ENCODE measurements at regions not wholly inside any gene's neighbourhood (a gene's known extent, or its start where the extent isn't known, plus 50 kb on each side); places are given as distances from the start of the nearest gene placed in this dataset.

GRCh38 chr7:25771491-25771890, 380.5 kb upstream of the NFE2L3 start:
- intact Hi-C loops (cut with DNase I), result no loop called here
- DNase-seq (ENCODE audit: low spot score), result no peak

GRCh38 chr7:25772802-25773201, 379.2 kb upstream of the NFE2L3 start:
- intact Hi-C loops (cut with DNase I), result no loop called here
- DNase-seq (ENCODE audit: low spot score), result no peak

GRCh38 chr7:25774675-25775074, 377.3 kb upstream of the NFE2L3 start:
- intact Hi-C loops (cut with DNase I), result no loop called here
- no peak for DNase-seq (ENCODE audit: low spot score)

GRCh38 chr7:25775570-25775969, 376.4 kb upstream of the NFE2L3 start:
- intact Hi-C loops (cut with DNase I), result no loop called here
- DNase-seq (ENCODE audit: low spot score), result no peak

GRCh38 chr7:25775999-25776743, 375.8 kb upstream of the NFE2L3 start:
- intact Hi-C loops (cut with DNase I), result no loop called here
- DNase-seq (ENCODE audit: low spot score), result no peak

- intact Hi-C loops (cut with DNase I), result no loop called here
- no peak for DNase-seq (ENCODE audit: low spot score)
These were observed 375.3 kb upstream of the NFE2L3 start for GRCh38 chr7:25776744-25777123.

GRCh38 chr7:25777969-25778708, 373.9 kb upstream of the NFE2L3 start:
- intact Hi-C loops (cut with DNase I), result no loop called here
- DNase-seq (ENCODE audit: low spot score), result no peak

GRCh38 chr7:25779002-25779546, 372.9 kb upstream of the NFE2L3 start:
- DNase-seq (ENCODE audit: low spot score), result no peak
- intact Hi-C loops (cut with DNase I), result no loop called here

GRCh38 chr7:25780904-25781303, 371.1 kb upstream of the NFE2L3 start:
- intact Hi-C loops (cut with DNase I), result loop anchor here in 1 of 2 donors (10.0 kb wide), 1 partner anchor 64 kb away; no protein-coding TSS in a partner anchor
- DNase-seq (ENCODE audit: low spot score), result no peak

GRCh38 chr7:25781704-25782103, 370.3 kb upstream of the NFE2L3 start:
- intact Hi-C loops (cut with DNase I), result loop anchor here in 1 of 2 donors (10.0 kb wide), 1 partner anchor 63 kb away; no protein-coding TSS in a partner anchor
- no peak for DNase-seq (ENCODE audit: low spot score)

GRCh38 chr7:25786936-25787335, 365.1 kb upstream of the NFE2L3 start:
- DNase-seq (ENCODE audit: low spot score), result no peak
- intact Hi-C loops (cut with DNase I), result loop anchor here in 1 of 2 donors (10.0 kb wide), 1 partner anchor 58 kb away; no protein-coding TSS in a partner anchor

- no peak for DNase-seq (ENCODE audit: low spot score)
- intact Hi-C loops (cut with DNase I), result loop anchor here in 1 of 2 donors (10.0 kb wide), 1 partner anchor 57 kb away; no protein-coding TSS in a partner anchor
These were observed 364.7 kb upstream of the NFE2L3 start for GRCh38 chr7:25787336-25787735.

- intact Hi-C loops (cut with DNase I), result loop anchor here in 1 of 2 donors (10.0 kb wide), 1 partner anchor 56 kb away; no protein-coding TSS in a partner anchor
- DNase-seq (ENCODE audit: low spot score), result no peak
These were observed 363.6 kb upstream of the NFE2L3 start for GRCh38 chr7:25788371-25788770.

- intact Hi-C loops (cut with DNase I), result loop anchor here in 1 of 2 donors (10.0 kb wide), 1 partner anchor 56 kb away; no protein-coding TSS in a partner anchor
These were observed 362.9 kb upstream of the NFE2L3 start for GRCh38 chr7:25788961-25789620.

GRCh38 chr7:25789701-25790640, 362.0 kb upstream of the NFE2L3 start:
- intact Hi-C loops (cut with DNase I), result loop anchor here in 1 of 2 donors (10.0 kb wide), 1 partner anchor 55 kb away; no protein-coding TSS in a partner anchor
- DNase-seq (ENCODE audit: low spot score), result no peak

More at GRCh38 chr7:25788961-25789620, 362.9 kb upstream of the NFE2L3 start:
- no peak for DNase-seq (ENCODE audit: low spot score)

GRCh38 chr7:25790963-25791362, 361.0 kb upstream of the NFE2L3 start:
- DNase-seq (ENCODE audit: low spot score), result no peak
- intact Hi-C loops (cut with DNase I), result no loop called here

- DNase-seq (ENCODE audit: low spot score), result no peak
- intact Hi-C loops (cut with DNase I), result no loop called here
These were observed 359.4 kb upstream of the NFE2L3 start for GRCh38 chr7:25792586-25792985.

- intact Hi-C loops (cut with DNase I), result no loop called here
These were observed 356.2 kb upstream of the NFE2L3 start for GRCh38 chr7:25795824-25796235.

More at GRCh38 chr7:25795824-25796235, 356.2 kb upstream of the NFE2L3 start:
- no peak for DNase-seq (ENCODE audit: low spot score)
